Brain microvascular endothelial cell (primary cell): ENCODE measurements at regions not wholly inside any gene's neighbourhood (a gene's known extent, or its start where the extent isn't known, plus 50 kb on each side); places are given as distances from the start of the nearest gene placed in this dataset.

ENCODE experiments used
- DNase-seq: peaks from one replicate; pipeline ENCODE4 v3.0.0-alpha.2; 2020
- H3K27ac ChIP-seq: fragments of 250-450 bp; sonication (Bioruptor Pico); 2 replicates; pipeline ENCODE4 v1.5.1; 2020; ENCODE audit warnings: mild to moderate bottlenecking, moderate library complexity
- H3K27me3 ChIP-seq: fragments of 250-450 bp; sonication (Bioruptor Pico); replicated peaks from 2 replicates; pipeline ENCODE4 v1.5.1; 2020; ENCODE audit warnings: mild to moderate bottlenecking
- H3K36me3 ChIP-seq: fragments of 250-450 bp; sonication (Bioruptor Pico); replicated peaks from 2 replicates; pipeline ENCODE4 v1.5.1; 2020; ENCODE audit warnings: mild to moderate bottlenecking
- H3K4me3 ChIP-seq: 2 replicates; pipeline ENCODE4 v1.5.1; 2011; ENCODE audit warnings: low read depth, mild to moderate bottlenecking, control low read depth, low read length, moderate library complexity
- CTCF ChIP-seq: IDR thresholded peaks from 2 replicates; pipeline ENCODE4 v1.5.1; 2011; ENCODE audit warnings: low read depth, mild to moderate bottlenecking, moderate library complexity, low read length, control low read depth, inconsistent platforms; ENCODE audit errors: missing control alignments
- in situ Hi-C: cut with HindIII; loops from 2 replicates; pipeline ENCODE4 v1.10.0; 2017; ENCODE audit warnings: low sequenced_read_pairs, low pct_ligation_motif_present

GRCh38 chr10:130792096-130792845, 519.2 kb downstream of the TCERG1L start:
- no peak overlapping the region for H3K27ac ChIP-seq
- H3K27me3 ChIP-seq, result no peaks in the 10 kb centered on the region
- H3K4me3 ChIP-seq, result no peak overlapping the region
- in situ Hi-C loops, result no loop called here
- no peak for TF ChIP-seq CTCF
- no peaks in the 10 kb centered on the region for H3K36me3 ChIP-seq
- DNase-seq, result no peak

GRCh38 chr10:130795819-130796218, 515.7 kb downstream of the TCERG1L start:
- no peaks in the 10 kb centered on the region for H3K27me3 ChIP-seq
- no peak for DNase-seq
- H3K4me3 ChIP-seq, result no peak overlapping the region
- H3K27ac ChIP-seq, result no peak overlapping the region
- TF ChIP-seq CTCF, result no peak
- no peaks in the 10 kb centered on the region for H3K36me3 ChIP-seq
- in situ Hi-C loops, result no loop called here

DNA sequence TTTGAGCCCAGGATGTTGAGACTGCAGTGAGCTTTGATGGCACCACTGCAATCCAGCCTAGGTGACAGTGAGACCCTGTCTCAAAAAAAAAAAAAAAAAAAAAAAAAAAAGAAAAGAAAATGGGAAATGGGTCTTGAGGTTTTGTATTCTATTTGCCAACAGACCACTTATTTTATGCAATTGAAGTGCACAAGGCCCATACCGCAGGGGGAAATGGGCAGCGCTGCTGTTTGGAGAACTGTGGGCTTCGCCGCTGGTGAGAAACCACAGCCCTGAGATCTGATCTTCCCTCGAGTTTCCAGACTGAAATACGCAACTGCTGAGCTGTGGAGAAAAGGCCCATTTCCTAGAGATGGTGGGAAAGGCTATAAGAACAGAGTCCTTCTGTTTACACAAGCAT, 512.0 kb downstream of the TCERG1L start:
- H3K27ac ChIP-seq, result no peak overlapping the region
- no peak overlapping the region for H3K4me3 ChIP-seq
- in situ Hi-C loops, result no loop called here
- TF ChIP-seq CTCF, result no peak
- H3K36me3 ChIP-seq, result no peaks in the 10 kb centered on the region
- H3K27me3 ChIP-seq, result no peaks in the 10 kb centered on the region
- no peak for DNase-seq

DNA sequence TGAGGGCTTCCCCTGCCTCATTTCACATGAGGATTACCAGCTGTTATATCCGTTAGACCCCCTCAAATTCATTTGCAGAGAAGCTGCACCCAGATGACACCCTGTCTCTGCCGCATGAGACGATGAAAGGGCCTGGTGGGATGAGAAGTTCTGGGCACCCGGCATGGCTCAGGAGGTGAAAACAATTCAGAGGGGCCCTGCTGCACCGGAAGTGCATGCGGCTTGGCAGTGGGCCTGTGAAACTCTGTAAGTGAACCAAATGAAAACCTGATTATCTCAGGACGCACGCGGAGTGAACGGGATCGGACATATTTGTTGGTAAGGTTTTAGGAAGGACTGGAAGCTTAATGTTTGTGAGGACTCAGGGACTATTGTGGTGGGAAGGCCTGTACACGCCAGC, 511.2 kb downstream of the TCERG1L start:
- in situ Hi-C loops, result no loop called here
- Histone ChIP-seq H3K27ac (no peak overlapping the region), H3K27me3 (no peaks in the 10 kb centered on the region), H3K4me3 (no peak overlapping the region), H3K36me3 (no peaks in the 10 kb centered on the region)
- no peak for DNase-seq
- no peak for TF ChIP-seq CTCF

- no peak for TF ChIP-seq CTCF
- Histone ChIP-seq H3K4me3 (no peak overlapping the region), H3K27me3 (no peaks in the 10 kb centered on the region), H3K36me3 (no peaks in the 10 kb centered on the region), H3K27ac (no peak overlapping the region)
- in situ Hi-C loops, result no loop called here
- no peak for DNase-seq
Measured at GRCh38 chr10:130801276-130801675, 510.2 kb downstream of the TCERG1L start.

DNA sequence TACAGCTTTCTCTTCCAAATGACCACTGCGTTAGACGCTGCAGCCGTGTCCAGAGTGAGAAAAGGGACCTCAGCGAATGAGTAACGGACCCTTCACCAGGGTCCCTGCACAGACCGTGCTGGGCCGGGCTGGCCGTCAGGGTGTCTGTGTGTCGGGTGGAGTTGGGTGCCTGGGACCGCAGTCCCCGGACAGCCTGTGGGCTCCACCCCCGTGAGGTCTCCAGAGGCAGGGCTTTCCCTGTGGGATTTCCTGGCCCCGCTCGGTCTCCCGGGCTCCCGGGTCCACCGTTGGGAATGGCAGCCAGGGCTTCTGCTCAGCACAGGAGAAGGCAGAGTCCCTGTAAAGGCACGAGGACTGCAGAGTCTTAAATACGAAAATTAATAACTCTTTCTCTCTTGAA, 509.7 kb downstream of the TCERG1L start:
- no peak for DNase-seq
- no peak overlapping the region for H3K27ac ChIP-seq
- H3K36me3 ChIP-seq, result no peaks in the 10 kb centered on the region
- H3K27me3 ChIP-seq, result no peaks in the 10 kb centered on the region
- no peak for TF ChIP-seq CTCF
- no peak overlapping the region for H3K4me3 ChIP-seq
- in situ Hi-C loops, result no loop called here
